ENCODE measurements at regions not wholly inside any gene's neighbourhood (a gene's known extent, or its start where the extent isn't known, plus 50 kb on each side); places are given as distances from the start of the nearest gene placed in this dataset.

DNA sequence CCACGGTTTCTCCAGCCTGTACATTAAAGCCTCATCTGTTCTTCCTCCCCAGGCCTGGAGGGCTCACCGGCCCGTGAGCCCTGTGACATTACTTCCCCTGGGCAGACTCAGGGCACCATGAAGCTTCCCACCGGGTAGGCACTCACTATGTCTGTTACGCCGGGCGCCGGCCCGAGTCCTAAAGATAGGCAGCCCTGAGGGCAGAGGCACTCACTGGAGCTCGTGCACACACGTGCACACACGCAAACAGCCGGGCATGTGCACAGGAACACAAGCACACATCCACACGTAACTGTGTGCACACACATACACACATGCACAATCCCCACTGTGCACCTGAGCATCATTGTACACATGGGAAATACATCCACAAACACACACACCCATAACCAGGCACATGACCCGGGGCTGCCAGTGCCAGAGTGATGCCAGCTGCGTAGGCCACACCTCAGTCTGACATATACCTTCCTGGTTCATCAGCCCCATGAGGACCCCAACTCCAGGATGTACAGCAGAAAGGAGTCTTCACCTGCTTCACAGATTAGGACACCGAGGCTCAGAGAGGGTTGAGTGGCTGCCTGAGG is 83.7 kb downstream of the YTHDF1 start:
- DNase-seq (ENCODE audit: low read depth): no peak
- no peak overlapping the region for H3K4me3 ChIP-seq (ENCODE audit: low read length)
- TF ChIP-seq, protein P1, sequence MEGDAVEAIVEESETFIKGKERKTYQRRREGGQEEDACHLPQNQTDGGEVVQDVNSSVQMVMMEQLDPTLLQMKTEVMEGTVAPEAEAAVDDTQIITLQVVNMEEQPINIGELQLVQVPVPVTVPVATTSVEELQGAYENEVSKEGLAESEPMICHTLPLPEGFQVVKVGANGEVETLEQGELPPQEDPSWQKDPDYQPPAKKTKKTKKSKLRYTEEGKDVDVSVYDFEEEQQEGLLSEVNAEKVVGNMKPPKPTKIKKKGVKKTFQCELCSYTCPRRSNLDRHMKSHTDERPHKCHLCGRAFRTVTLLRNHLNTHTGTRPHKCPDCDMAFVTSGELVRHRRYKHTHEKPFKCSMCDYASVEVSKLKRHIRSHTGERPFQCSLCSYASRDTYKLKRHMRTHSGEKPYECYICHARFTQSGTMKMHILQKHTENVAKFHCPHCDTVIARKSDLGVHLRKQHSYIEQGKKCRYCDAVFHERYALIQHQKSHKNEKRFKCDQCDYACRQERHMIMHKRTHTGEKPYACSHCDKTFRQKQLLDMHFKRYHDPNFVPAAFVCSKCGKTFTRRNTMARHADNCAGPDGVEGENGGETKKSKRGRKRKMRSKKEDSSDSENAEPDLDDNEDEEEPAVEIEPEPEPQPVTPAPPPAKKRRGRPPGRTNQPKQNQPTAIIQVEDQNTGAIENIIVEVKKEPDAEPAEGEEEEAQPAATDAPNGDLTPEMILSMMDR (conservative IDR thresholded peaks at IDR 0.05; ENCODE audit: low read depth, low read length): no peak

GRCh38 chr20:63130658-63131577 is 85.0 kb downstream of the YTHDF1 start:
- TF ChIP-seq, protein P1 (conservative IDR thresholded peaks at IDR 0.05; ENCODE audit: low read depth, low read length): no peak
- DNase-seq (ENCODE audit: low read depth): no peak
- H3K4me3 ChIP-seq (ENCODE audit: low read length): no peak overlapping the region

DNA sequence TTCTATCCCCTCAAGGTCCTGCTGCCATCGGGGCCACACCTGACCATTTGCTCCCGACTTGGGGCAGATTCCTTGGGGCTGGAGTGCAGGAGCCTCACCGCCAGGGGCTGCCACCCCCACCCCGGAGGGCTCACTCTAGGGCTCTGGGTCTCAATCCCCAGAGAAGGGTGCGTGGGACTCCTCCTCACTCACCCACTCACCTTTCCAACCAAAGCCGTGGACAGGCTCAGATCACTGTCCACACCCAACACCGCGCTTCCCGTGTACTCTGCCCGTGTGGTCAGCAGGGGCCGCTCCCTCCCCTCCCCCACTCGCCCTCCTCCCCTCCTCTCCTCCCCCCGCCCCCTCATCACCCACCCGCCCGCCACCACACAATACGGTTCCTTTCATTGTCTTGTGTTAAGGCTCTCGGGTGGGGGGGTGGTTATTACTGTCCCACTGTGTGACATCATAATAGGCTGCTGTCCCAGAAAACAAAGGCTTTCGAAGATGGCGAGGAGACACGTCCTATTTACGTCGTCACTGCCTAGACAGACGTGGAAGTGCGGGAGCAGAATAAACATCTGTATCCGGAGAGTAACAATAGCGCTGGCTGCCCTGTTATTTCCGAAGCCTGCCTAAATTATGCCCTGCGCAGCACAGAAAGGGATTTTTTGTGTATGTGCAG is 85.8 kb downstream of the YTHDF1 start:
- no peak for DNase-seq (ENCODE audit: low read depth)
- TF ChIP-seq, protein P1 (conservative IDR thresholded peaks at IDR 0.05; ENCODE audit: low read depth, low read length): no peak
- H3K4me3 ChIP-seq (ENCODE audit: low read length): no peak overlapping the region

GRCh38 chr20:63129376-63129965 is 86.5 kb downstream of the YTHDF1 start:
- no peak for DNase-seq (ENCODE audit: low read depth)
- no peak overlapping the region for H3K4me3 ChIP-seq (ENCODE audit: low read length)
- TF ChIP-seq, protein P1 (conservative IDR thresholded peaks at IDR 0.05; ENCODE audit: low read depth, low read length): no peak

- TF ChIP-seq, protein P1 (conservative IDR thresholded peaks at IDR 0.05; ENCODE audit: low read depth, low read length): no peak
- H3K4me3 ChIP-seq (ENCODE audit: low read length): no peak overlapping the region
Measured at GRCh38 chr20:63128956-63129355, 87.0 kb downstream of the YTHDF1 start.

GRCh38 chr20:63128367-63128766 is 87.6 kb downstream of the YTHDF1 start:
- no peak for DNase-seq (ENCODE audit: low read depth)
- no peak overlapping the region for H3K4me3 ChIP-seq (ENCODE audit: low read length)
- TF ChIP-seq, protein P1 (conservative IDR thresholded peaks at IDR 0.05; ENCODE audit: low read depth, low read length): no peak

More at GRCh38 chr20:63128956-63129355, 87.0 kb downstream of the YTHDF1 start:
- no peak for DNase-seq (ENCODE audit: low read depth)
